Lower leg skin (tissue), 3 donors: ENCODE measurements at regions not wholly inside any gene's neighbourhood (a gene's known extent, or its start where the extent isn't known, plus 50 kb on each side); places are given as distances from the start of the nearest gene placed in this dataset.

ENCODE experiments used
- CTCF ChIP-seq, 3 donors: fragments of 450-650 bp; IDR thresholded peaks; one replicate each; pipeline ENCODE4 v1.5.1; 2016; ENCODE audit warnings: antibody characterized with exemption in 3 of 3, mild to moderate bottlenecking in 3 of 3, moderate library complexity in 2 of 3
- POLR2A ChIP-seq, 2 donors: fragments of 450-650 bp; IDR thresholded peaks; one replicate each; pipeline ENCODE4 v1.6.1; 2016 to 2017; ENCODE audit warnings: antibody characterized with exemption in 2 of 2, mild to moderate bottlenecking in 1 of 2, moderate library complexity in 1 of 2

GRCh38 chr3:82942041-82942440 is 1180.6 kb upstream of the GBE1 start:
- TF ChIP-seq CTCF (IDR thresholded peaks at IDR 0.05) = no peak
- no peak for TF ChIP-seq POLR2A (IDR thresholded peaks at IDR 0.05)
